Limb (tissue), 2 donors: ENCODE measurements at regions not wholly inside any gene's neighbourhood (a gene's known extent, or its start where the extent isn't known, plus 50 kb on each side); places are given as distances from the start of the nearest gene placed in this dataset.
A peak's percentile ranks its signal among the peaks of the same experiment; 100 is the strongest.

Source experiments
- DNase-seq, 2 donors: peaks; one replicate each; pipeline ENCODE4 v3.0.0-alpha.2; 2016; ENCODE audit errors: extremely low spot score in 2 of 2

GRCh38 chr1:5750186-5751162, 241.8 kb downstream of the NPHP4 start:
- DNase-seq = no peak

GRCh38 chr1:5748286-5749225, 243.7 kb downstream of the NPHP4 start:
- DNase-seq = no peak

- DNase-seq = no peak
These were observed 244.6 kb downstream of the NPHP4 start for GRCh38 chr1:5747426-5748285.

GRCh38 chr1:5746611-5747425, 245.4 kb downstream of the NPHP4 start:
- DNase-seq = no peak

GRCh38 chr1:5745800-5746610, 246.2 kb downstream of the NPHP4 start:
- peak; percentile 49 to 86 for DNase-seq

GRCh38 chr1:5744911-5745799, 247.1 kb downstream of the NPHP4 start:
- DNase-seq = peak in 1 of 2 donors; percentile 62

- peak in 1 of 2 donors; percentile 19 for DNase-seq
These were observed 247.9 kb downstream of the NPHP4 start for GRCh38 chr1:5744341-5744740.

GRCh38 chr1:5743435-5744095, 248.7 kb downstream of the NPHP4 start:
- DNase-seq = peak in 1 of 2 donors; percentile 18

- DNase-seq = peak in 1 of 2 donors; percentile 14
These were observed 249.4 kb downstream of the NPHP4 start for GRCh38 chr1:5742801-5743200.

GRCh38 chr1:5742032-5742431, 250.2 kb downstream of the NPHP4 start:
- no peak for DNase-seq

GRCh38 chr1:5740865-5741860, 251.1 kb downstream of the NPHP4 start:
- peak in 1 of 2 donors; percentile 6 for DNase-seq

- DNase-seq = no peak
These were observed 251.8 kb downstream of the NPHP4 start for GRCh38 chr1:5740450-5740849.

GRCh38 chr1:5739561-5740078, 252.6 kb downstream of the NPHP4 start:
- DNase-seq = no peak

- DNase-seq = no peak
These were observed 253.2 kb downstream of the NPHP4 start for GRCh38 chr1:5738911-5739462.

- DNase-seq = no peak
These were observed 255.1 kb downstream of the NPHP4 start for GRCh38 chr1:5737081-5737480.

- no peak for DNase-seq
These were observed 257.2 kb downstream of the NPHP4 start for GRCh38 chr1:5734996-5735395.
